Body of pancreas (tissue), 4 donors: ENCODE measurements at regions not wholly inside any gene's neighbourhood (a gene's known extent, or its start where the extent isn't known, plus 50 kb on each side); places are given as distances from the start of the nearest gene placed in this dataset.

Experiments
- POLR2A ChIP-seq, 3 donors: fragments of 450-650 bp; IDR thresholded peaks; one replicate each; pipeline ENCODE4 v1.6.1; 2016; ENCODE audit warnings: antibody characterized with exemption in 3 of 3, mild to moderate bottlenecking in 2 of 3
- TF ChIP-seq, protein P1 (sequence below), 7 experiments: fragments of 450-650 bp in 4 of 7; fragments of 200-600 bp in 3 of 7; sonication (generic) in 3 of 7; IDR thresholded peaks; one replicate each; pipeline ENCODE4 v1.5.1; 2016 to 2019; ENCODE audit warnings: antibody characterized with exemption in 7 of 7

GRCh38 chr1:115198938-115199337, 109.6 kb upstream of the TSPAN2 start:
- TF ChIP-seq POLR2A (IDR thresholded peaks at IDR 0.05), result no peak
- TF ChIP-seq, protein P1, sequence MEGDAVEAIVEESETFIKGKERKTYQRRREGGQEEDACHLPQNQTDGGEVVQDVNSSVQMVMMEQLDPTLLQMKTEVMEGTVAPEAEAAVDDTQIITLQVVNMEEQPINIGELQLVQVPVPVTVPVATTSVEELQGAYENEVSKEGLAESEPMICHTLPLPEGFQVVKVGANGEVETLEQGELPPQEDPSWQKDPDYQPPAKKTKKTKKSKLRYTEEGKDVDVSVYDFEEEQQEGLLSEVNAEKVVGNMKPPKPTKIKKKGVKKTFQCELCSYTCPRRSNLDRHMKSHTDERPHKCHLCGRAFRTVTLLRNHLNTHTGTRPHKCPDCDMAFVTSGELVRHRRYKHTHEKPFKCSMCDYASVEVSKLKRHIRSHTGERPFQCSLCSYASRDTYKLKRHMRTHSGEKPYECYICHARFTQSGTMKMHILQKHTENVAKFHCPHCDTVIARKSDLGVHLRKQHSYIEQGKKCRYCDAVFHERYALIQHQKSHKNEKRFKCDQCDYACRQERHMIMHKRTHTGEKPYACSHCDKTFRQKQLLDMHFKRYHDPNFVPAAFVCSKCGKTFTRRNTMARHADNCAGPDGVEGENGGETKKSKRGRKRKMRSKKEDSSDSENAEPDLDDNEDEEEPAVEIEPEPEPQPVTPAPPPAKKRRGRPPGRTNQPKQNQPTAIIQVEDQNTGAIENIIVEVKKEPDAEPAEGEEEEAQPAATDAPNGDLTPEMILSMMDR (IDR thresholded peaks at IDR 0.05), result no peak
